Vagina (tissue), 2 donors: ENCODE measurements at regions not wholly inside any gene's neighbourhood (a gene's known extent, or its start where the extent isn't known, plus 50 kb on each side); places are given as distances from the start of the nearest gene placed in this dataset.

Experiments used
- POLR2A ChIP-seq, 2 donors: fragments of 450-650 bp; IDR thresholded peaks; one replicate each; pipeline ENCODE4 v1.6.1; 2017; ENCODE audit warnings: antibody characterized with exemption in 2 of 2, mild to moderate bottlenecking in 2 of 2, moderate library complexity in 2 of 2
- POLR2AphosphoS5 ChIP-seq, 2 donors: sonication (generic); formaldehyde crosslinking; IDR thresholded peaks; one replicate each; pipeline ENCODE4 v1.9.0; 2017; ENCODE audit warnings: antibody characterized with exemption in 2 of 2, mild to moderate bottlenecking in 2 of 2, low read depth in 1 of 2; ENCODE audit not compliant: insufficient read depth in 1 of 2
- TF ChIP-seq, protein P1 (sequence below), 3 experiments: fragments of 450-650 bp in 2 of 3; fragments of 200-600 bp in 1 of 3; sonication (generic) in 1 of 3; IDR thresholded peaks; one replicate each; pipeline ENCODE4 v1.5.1; 2017 to 2019; ENCODE audit warnings: antibody characterized with exemption in 3 of 3, mild to moderate bottlenecking in 2 of 3, moderate library complexity in 2 of 3

DNA sequence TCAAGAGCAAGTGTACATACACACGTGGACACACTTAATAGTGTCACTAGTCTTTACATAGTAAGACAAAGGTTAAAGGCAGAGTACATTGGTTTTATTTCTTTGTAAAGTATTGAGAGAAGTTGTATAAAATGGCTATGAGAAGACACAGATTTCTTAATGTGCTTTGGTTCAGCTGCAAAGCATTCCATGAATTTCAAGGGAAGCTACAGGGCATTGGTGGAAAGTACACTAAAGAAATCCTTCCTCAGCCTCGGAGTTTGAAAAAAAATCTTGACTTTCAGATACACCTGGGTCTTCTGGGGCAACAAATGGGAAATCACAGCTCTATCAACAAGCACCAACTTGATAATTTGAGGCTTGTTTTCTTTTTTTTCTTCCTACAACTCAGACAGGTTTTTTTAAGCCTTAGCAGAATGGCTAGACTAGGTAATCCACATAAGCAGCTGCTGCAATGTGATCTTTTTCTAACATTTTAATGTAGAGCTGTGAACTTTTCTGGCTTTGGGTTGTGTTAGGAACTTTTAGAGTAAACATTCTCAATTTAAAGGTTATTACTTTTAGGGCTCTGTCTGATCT is 140.4 kb upstream of the FST start:
- TF ChIP-seq, protein P1, sequence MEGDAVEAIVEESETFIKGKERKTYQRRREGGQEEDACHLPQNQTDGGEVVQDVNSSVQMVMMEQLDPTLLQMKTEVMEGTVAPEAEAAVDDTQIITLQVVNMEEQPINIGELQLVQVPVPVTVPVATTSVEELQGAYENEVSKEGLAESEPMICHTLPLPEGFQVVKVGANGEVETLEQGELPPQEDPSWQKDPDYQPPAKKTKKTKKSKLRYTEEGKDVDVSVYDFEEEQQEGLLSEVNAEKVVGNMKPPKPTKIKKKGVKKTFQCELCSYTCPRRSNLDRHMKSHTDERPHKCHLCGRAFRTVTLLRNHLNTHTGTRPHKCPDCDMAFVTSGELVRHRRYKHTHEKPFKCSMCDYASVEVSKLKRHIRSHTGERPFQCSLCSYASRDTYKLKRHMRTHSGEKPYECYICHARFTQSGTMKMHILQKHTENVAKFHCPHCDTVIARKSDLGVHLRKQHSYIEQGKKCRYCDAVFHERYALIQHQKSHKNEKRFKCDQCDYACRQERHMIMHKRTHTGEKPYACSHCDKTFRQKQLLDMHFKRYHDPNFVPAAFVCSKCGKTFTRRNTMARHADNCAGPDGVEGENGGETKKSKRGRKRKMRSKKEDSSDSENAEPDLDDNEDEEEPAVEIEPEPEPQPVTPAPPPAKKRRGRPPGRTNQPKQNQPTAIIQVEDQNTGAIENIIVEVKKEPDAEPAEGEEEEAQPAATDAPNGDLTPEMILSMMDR (IDR thresholded peaks at IDR 0.05) = no peak
- TF ChIP-seq POLR2AphosphoS5 (IDR thresholded peaks at IDR 0.05; ENCODE audit: insufficient read depth in 1 of 2, low read depth in 1 of 2) = no peak
- TF ChIP-seq POLR2A (IDR thresholded peaks at IDR 0.05) = no peak
